ENCODE measurements at regions not wholly inside any gene's neighbourhood (a gene's known extent, or its start where the extent isn't known, plus 50 kb on each side); places are given as distances from the start of the nearest gene placed in this dataset.

DNA sequence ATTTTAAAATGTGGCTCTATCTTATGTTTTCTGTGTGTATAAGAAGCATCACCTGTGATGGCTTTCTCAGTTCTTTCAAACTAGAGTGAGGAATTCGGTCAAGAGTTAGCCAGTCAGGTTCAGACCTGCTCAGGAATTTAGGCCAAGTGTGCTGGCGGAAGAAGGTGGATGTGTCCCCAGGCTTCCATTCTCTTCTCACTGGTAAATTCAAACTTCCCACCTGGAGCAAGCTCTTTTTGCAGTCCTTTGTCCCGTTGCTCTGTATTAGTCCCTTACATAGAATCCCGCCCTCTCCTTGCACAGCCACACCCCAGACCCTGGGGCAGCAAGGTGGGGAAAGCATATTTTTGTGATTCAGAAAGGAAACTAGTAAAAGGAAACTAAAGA lies 124.7 kb upstream of the PWP1 start:
- DNase-seq: no peak

DNA sequence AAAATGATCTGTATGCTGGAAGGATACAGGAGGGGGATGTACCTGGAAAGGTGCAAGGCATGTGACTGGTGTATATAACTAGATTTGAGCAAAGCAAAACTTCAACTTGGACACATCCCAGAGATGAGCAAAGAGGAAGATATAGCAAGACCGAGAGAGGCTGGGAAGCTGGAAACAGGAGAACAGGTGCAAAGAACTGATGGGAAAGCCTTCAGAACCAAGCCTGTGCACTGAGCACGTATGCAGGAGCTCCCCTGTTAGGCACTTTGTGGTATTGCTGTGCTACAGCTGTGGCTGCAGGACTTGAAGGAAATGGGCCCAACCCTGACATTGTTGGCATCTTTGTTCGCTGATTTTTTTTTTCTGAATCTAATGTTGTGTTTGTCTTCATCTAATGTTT lies 120.7 kb upstream of the PWP1 start:
- DNase-seq: no peak

DNA sequence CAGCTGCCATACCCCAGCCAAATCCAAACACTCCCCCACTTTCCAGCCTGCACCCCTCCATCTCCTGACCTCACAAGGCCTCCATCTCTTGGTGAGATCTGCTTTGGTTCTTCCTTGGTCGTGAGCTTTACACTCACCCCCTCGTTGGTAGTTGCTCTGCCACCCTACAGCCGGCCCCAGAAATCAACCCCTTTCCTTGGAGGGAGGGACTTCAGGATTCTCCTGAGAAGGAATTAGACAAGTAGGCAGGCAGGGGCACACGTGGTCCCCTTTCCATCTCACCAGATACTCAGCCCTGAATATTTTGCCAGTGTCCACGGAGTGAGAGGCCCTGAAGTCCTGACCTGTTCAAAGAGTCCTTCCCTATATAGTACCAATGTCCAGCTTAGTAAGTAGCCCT lies 120.0 kb upstream of the PWP1 start:
- no peak for DNase-seq

DNA sequence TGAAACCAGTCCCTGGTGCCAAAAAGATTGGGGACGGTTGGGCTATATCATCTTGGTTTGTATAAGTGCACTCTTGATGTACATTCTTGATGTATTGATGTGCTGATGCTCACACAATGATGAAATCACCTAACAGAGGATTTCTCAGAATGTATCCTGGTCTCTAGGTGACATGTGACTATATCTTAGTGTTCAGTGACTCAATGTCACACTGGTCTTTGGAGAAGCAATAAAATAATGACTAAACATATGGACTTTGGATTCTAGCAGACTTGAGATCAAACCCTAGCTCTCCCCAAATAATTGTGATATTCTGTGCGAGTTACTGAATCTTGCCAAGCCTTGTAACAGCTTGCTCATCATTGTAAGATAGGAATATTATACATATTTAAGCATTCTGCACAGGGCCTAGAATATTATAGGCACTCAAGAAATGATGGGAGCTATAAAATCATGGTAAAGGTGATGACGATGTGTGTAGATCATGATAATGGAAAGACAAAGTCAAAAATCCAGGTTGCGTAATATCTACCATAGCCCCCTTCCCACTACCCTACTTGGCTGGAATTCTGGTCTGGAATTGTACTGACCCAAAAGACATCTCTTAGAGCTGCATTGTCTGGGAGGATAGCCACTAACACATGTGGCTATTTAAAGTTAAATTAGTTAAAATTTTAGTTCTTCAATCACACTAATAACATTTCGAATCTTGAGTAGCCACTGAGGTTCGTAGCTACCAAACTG lies 117.6 kb upstream of the PWP1 start:
- no peak for DNase-seq

DNA sequence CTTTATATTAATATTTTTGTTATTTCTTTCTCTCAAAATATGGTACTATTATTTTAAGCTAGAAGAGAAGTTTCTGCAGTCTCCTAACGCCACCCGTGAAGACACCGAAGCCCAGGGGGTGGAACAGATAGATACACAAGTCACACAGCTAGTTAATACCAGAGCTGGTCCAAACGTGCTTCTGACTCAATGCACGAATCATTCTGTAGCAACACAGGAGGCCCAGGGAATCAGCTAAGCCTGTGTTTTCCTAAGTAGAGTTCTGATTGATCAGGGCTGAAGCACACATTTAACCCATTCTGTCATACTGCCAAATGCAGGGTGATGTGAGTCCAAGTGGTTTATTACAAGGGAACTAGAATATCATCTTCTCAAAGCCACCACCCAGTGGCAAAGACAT lies 116.9 kb upstream of the PWP1 start:
- DNase-seq: no peak

DNA sequence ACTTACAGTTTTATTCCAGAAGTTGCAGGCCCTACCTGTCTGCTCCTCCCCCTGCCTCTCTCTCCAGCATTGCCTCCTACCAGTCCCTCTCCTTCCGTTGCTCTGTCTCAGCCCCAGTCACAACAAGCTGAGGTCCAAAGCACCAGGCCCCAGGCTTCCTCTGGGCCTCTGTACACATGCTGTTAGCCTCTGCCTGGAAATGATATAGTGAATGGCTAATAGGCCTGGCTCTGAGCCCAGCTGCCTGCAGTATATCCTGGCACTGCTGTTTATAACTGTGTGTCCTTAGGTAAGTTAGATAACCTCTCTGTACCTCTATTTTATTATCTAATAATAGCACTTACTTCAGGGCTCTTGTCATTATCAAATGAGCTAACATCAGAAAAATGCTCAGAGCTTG lies 114.9 kb upstream of the PWP1 start:
- DNase-seq: no peak

DNA sequence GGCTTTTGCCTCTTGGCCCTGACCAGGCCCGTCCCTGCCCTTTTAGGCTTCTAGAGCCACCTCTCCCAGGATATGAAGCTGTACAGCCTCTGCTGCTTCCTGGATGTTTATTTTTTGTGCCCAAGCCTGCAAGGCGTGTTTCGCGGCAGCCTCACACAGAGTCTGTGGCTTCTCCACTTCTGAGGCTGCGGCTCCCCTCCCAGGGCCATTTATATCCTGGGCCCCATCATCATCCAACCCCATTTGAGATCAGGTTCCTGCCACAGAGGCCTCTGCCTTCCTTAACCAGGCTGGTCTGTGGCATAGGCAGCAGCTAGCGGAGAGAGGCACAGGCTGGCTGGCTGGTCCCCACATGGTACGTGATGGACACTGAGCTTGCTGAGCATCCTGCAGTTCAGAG lies 114.1 kb upstream of the PWP1 start:
- DNase-seq: no peak

DNA sequence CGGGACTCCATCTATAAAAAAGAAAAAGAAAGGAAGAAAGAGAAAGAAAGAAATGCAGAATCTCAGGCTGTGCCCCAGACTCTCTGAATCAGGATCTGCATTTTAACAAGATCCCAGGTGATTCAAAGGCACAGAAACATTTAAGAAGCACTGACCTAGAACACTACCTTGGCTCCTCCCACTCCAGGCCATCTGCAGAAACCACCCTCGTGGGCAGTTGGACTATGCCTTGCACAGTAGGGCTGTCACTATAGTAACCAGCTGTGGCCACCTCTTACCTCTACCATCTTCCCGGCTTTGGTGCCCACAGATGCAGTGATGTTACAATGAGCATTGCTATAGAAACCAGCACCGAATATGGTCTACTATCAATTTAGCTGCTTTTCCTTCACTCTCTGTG lies 110.9 kb upstream of the PWP1 start:
- DNase-seq: no peak

DNA sequence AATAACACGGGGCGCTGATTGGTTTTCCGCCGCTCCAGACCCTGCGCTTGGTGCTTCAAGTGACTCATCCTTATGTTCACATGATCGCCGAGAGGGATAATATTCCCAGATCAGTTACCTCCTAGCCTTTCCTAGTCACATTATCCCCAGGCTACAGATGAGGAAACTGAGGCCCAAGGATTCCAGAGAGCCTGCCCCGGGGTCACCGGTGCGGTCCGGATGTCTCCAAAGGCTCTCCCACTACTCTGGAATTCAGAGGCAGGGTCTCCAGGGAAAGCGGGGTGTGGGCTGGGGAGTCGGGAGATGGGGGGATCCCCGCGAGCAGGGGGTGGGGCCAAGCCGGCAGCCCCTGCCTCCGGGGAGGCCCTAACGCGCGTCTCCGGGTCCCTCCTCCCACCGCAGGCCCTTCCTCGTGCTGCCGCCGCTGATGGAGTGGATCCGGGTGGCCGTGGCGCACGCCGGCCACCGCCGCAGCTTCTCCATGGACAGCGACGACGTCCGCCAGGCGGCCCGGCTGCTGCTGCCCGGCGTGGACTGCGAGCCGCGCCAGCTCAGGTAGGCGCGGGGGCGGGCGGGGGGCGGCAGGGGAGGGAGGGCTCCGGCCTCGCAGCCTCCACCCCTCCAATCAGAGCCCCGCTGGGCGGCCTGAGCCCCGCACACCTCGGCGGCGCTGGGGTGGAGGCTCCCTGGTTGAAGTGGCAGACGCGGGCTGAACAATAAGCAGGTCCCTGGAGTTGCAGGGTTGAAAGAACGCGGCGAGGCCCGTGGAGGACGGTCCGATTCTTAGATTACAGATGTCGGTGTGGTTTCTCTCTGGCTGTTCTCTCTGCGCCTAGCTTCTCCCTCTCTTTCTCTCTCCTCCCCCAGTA lies 104.6 kb upstream of the PWP1 start:
- no peak for DNase-seq

DNA sequence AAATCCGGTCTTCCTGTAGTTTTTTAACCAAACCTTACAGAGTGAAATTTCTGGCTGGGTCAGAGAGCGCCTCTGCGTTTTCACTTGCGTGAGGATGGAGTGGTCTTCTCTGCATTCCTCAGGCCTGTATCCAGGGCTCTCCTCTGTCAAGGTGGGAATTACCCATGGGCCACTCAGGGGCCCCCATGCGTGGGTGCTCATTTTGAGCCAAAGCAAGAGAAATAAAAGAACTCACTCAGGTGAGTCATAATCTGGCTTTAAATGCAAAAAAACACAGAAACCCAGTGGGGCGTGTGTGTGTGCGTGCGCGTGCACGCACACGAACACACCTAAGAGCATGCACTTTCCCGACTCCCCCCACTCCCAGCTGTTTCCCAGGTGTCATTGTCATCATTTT lies 104.0 kb upstream of the PWP1 start:
- no peak for DNase-seq

DNA sequence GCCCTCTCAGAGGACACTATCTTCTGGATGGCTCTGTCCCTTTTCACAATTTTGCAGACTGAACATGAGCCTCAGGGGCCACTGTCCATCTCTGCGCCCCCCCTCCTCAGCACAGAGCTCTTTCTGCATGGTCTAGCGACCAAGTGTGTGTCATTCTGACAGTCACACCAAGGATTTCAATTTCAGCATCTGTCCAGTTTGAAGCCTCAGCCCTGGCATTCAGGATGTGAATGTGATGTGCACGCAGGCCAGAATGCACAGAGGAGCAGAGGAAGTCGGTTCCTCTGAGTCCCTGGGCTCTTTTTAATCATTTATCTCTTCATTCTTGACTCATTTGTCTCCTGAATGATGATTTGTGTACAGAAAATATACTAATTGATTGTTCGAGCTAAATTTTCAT lies 102.0 kb upstream of the PWP1 start:
- DNase-seq: no peak

DNA sequence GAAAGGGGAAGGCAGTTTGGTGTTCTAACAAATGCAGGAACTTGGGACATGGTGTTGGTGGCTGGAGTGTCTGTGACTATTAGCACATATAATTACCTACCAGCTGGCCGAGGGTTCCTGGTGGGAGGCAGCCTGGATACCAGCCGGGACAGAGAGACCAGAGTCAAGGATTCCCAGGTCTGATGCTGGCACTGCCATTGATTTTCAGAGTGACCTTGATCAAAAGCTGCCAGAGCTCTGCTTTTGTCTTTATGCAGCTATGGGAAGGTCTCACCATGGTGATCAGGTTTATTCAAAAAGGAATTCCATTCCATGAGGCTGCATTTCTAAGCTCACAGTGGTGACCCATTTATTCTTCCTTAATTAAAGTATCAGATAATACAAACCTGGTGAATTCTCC lies 101.0 kb upstream of the PWP1 start:
- no peak for DNase-seq

DNA sequence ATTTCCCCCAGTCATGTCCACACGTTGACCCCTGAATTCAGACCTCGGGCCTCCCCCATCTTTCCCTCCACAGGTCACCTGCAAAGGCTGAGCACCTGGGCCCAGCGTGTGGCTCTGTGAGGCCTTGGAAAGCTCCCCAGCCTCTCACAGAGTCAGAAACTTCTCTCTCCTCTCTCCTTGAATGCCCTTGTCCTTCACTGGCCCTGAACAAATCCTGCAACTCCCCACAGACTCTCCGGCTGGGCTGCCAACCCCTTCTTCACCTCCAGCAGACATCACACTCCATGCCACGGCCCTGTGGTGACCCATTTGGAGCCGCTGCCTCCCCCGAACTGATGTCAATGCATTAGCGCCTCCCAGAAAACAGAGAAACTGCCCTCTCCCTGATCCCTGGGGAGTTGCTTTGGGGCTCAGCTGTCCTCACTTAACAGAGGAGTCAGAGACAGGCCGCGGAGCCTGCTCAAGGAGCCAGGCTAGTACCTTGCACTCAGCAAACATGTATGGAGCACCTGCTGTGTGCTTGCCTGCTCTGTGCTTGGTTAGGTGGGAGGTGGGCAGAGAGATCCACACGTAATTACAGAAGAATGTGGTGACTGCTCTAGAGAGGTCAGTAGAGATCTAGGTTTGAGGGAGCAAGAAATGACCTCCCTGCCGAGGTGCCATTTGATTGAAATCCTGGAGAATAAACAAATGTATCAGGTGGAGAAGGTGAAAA lies 99.2 kb upstream of the PWP1 start:
- no peak for DNase-seq

DNA sequence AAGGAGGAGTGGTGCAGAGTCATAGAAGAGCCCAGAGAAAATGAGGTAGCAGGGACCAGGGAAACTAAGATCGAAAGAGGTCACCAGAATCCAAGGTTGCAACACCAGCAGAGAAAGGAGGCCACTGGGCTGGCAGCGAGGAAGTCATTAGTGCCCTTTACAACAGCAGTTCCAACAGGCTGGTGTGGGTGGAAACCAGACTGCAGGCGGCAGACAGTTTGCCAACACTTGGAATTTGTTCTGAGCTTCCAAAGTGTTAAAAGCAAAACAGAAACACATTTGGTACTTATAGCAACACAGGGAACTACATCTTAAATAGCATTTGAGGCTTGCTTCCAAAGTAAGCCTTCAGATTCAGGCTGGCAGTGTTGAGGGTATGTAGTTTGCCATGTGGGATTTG lies 95.2 kb upstream of the PWP1 start:
- no peak for DNase-seq

DNA sequence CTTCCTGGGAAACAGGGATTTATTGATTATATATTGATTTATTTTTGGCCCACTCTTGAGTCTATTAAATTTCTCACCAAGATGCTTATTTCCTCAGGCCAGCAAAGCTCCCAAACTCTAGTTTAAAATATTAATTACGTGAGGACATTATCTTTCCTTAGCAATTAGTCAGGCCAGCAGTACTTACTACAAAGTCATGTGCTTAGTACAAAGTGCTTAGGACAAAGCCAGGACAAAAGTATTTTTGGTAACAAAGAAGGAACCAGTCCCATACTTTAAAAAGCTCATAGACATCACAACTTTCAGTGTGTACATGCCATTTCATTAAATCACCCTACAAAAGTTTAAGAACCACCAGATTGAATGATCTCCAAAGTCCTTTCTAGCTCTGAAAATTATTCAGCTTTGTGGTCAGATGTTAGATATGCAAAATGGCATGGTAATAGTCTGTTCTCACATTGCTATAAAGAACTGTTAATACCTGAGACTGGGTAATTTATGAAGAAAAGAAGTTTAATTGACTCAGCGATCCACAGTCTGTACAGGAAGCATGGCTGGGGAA lies 94.7 kb upstream of the PWP1 start:
- DNase-seq: no peak

DNA sequence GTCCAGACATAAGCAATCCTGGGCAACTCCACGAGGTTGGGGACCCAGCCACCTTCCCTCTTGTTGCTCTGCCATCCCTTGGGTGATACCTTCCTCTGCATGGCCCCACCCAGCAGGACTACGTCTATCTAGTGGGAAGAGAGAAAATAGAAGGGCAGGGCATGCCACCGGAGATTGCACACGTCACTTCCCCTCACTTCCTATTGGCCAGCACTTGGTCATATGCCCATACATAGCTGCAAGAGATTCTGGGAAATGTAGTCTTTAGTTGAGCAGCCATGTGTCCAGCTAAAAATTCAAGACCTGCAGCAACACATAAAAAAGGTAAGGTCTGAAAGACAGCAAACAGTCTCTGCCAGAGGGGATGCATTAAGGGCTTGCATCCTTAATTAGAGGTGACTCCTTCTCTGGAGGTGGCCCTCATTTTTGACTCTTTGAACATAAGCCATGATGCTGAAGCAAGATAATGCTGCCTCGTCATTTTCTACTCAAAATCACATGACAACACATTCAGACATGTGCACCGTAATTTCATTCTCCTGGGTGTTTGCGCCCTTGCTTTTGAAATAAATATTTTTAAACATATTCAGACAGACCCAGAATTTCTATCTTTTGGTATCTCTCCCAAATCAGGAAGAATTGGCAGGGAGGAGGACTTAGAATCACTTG lies 91.8 kb upstream of the PWP1 start:
- no peak for DNase-seq

DNA sequence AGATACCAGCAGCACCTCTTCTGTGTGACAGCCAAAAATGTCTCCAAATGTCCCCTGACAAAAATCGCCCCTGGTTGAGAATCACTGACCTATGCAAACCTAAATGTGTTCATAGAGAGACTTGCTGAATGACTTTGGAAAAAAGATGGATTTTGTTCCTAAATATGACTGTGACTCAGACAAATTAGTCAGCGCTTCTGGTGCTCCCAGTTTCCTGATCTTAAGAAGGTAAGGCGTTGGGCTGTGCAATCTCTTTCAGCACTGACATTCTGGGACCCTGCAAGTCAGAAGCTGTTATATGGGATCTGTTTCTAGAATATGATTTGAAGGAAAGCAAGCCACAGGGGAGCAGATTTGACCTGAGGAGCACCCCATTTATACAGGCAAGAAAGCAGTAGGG lies 90.6 kb upstream of the PWP1 start:
- DNase-seq: no peak

DNA sequence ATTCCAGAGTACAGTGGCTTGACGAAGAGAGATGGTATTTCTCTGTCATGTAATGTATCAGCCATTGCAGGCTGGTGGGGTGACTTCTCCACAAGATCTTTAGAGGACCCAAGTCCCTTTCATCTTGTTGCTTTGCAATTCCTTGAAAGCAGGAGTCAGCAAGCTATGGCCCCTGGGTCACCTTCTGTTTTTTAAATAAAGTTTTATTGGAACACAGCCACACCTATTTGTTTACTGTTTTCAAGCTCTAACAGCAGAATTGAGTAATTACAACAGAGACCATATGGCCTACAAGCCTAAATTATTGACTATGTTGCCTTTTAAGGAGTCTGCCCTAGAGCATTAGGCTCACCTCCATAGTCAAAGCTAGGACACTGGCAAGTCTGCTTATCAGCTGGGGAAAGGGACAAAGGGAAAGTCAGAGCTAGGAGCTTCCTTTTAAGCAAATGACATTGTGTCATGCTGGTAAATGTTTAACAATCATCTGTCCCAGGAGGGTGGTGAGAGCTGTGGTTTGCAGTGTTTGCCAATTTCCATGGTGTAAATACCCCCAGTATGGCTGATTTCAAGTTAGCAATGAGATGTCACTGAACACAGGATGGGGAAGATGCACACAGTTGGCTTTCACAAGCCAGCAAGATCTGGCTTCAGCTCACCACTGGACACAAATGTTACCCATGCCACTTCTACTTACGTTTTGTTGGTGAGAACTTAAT lies 87.7 kb upstream of the PWP1 start:
- DNase-seq: no peak

DNA sequence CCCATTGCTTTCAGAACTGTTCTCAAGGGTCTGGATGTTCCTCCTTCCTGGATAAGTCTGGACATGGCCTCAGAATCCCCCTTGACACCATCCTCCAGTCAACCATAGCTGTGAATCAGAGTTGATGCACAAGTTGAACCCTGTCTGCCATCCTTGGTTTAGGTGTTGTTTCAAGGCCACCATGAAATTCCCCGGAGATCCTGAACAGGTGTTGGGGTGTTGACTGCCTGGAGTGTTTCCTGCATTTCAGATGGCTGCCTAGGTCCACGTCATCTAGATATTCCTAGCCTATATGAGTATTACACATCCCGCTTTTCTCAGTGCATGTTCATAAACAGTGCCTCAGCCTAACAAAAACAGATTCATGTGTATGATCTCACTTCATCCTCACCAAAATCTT lies 86.7 kb upstream of the PWP1 start:
- DNase-seq: no peak

DNA sequence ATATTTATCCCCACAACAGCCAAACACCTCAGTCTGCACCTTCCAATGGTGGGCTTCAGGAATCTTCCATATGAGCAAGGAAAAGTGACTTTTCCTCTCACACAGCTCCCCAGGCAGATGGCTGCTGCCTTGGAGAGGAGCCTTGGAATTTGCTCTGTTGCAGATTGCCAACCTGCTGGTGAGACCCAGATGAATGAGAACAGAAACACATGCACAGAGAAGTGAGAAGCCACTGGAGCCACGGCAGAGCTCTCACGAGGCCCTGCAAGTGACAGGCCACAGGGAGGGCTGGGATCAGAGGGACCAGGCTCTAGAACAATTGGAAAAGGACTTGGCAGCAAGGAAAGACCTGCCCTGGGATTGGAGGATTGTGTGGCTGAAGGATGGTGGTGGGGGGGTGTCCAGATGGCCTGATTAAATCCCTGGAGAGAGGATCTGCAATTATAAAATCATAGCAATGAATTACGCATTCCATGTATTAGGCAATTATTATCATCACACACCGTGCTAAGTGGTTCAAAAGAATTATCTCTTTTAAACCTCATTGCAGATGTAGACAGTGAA lies 84.9 kb upstream of the PWP1 start:
- DNase-seq: no peak

DNA sequence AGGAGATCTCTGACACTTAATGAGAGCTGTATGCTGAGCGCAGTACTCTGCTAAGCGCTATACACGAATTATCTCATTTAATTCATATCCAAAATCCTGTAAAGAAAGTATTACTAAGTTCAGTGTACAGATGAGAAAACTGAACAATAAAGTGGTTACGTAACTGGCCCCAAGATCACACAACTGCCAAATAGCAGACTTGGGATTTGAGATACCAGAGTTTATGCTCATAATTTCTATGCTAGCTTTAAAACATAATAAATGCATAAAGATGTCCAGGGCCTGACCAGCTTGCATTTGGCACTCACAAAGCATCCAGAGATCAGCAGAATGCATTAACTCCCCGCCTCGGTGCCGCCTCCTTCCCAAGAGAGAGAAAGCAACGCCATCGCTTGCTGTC lies 83.2 kb upstream of the PWP1 start:
- no peak for DNase-seq

DNA sequence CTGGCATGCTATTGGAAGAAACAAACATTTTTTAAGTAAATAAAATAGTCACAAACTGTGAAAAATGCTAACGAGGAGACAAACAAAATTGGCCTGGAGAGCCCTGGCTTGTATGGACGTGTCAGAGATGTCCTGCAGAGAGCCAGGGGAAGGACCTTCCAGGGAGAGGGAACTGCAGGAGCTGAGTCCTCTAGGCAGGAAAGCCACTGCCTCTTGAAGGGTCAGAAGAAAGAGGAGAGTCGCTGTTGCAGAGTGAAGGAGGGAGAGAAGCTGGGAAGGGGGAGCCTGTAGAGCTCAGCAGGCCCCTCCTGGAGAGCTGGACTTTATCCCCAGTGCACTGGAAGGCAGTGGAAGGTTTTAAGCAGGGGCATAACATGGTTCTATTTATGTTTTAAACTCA lies 80.3 kb upstream of the PWP1 start:
- DNase-seq: no peak

Data from hematopoietic multipotent progenitor cell treated with erythropoietin and hydrocortisone succinate and interleukin-3 and kit ligand, for 8 days (in vitro differentiated cells).